ENCODE measurements at regions not wholly inside any gene's neighbourhood (a gene's known extent, or its start where the extent isn't known, plus 50 kb on each side); places are given as distances from the start of the nearest gene placed in this dataset.

DNA sequence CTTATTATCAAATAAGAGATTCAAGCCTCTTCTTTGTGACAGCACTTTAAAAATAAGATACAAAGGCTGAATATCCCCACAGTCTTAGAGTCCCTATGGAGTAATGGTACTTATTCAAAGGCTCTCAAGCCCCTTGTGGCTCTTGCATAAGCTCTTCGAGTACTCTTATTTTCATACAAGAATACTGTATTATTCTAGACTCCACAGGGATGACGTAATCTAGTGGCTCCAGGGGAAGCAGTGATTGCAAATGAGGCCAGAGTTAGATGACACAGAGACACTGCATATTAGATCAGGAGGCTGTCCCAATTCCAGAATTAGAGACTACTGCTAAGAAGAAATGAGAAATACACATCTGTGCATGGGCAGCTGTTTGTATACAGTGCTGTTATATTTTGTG lies 1195.9 kb upstream of the MAP3K7 start:
- Histone ChIP-seq H3K27me3 (ENCODE audit: low read depth, low read length) (no peaks in the 10 kb centered on the region), H3K4me1 (ENCODE audit: control insufficient read depth in 1 of 2, insufficient read depth in 2 of 2, low read length in 2 of 2) (no peaks in the 10 kb centered on the region)

GRCh38 chr6:91781946-91782345 lies 1195.1 kb upstream of the MAP3K7 start:
- no peaks in the 10 kb centered on the region for H3K9me3 ChIP-seq (ENCODE audit: control insufficient read depth in 1 of 2, low read length in 2 of 2)
- H3K36me3 ChIP-seq (ENCODE audit: control insufficient read depth in 1 of 2, insufficient read depth in 2 of 2, low read length in 2 of 2) = no peaks in the 10 kb centered on the region
- H3K27me3 ChIP-seq (ENCODE audit: low read depth, low read length) = no peaks in the 10 kb centered on the region
- no peak overlapping the region for H3K4me3 ChIP-seq (ENCODE audit: low read depth in 1 of 2, low read length in 2 of 2)
- H3K27ac ChIP-seq (ENCODE audit: low read length) = no peak overlapping the region
- no peaks in the 10 kb centered on the region for H3K4me1 ChIP-seq (ENCODE audit: control insufficient read depth in 1 of 2, insufficient read depth in 2 of 2, low read length in 2 of 2)

More for the DNA sequence above, 1195.9 kb upstream of the MAP3K7 start:
- Histone ChIP-seq H3K9me3 (ENCODE audit: control insufficient read depth in 1 of 2, low read length in 2 of 2) (no peaks in the 10 kb centered on the region), H3K27ac (ENCODE audit: low read length) (no peak overlapping the region), H3K36me3 (ENCODE audit: control insufficient read depth in 1 of 2, insufficient read depth in 2 of 2, low read length in 2 of 2) (no peaks in the 10 kb centered on the region), H3K4me3 (ENCODE audit: low read depth in 1 of 2, low read length in 2 of 2) (no peak overlapping the region)

DNA sequence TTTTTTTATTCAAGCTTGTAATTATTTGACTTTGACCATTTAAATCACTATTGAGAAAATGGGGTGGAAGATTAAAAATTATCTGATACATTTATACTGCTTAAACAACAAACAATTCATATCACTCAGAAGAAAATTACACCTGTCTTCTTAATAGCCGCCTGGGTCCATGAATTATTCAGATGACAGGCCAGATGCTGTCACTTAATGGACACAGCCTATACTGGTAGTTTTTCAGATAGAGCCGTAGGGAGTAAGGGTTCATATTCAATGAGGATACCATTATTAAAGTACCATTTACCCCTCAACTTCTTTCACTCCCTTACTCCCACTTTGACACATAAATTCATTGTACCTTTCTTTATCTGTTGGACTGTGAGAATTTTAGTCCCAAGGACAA lies 1193.4 kb upstream of the MAP3K7 start:
- H3K27me3 ChIP-seq (ENCODE audit: low read depth, low read length) = no peaks in the 10 kb centered on the region
- no peak overlapping the region for H3K27ac ChIP-seq (ENCODE audit: low read length)
- H3K9me3 ChIP-seq (ENCODE audit: control insufficient read depth in 1 of 2, low read length in 2 of 2) = peaks cover 0 to 11% of the 10 kb centered on the region in 2 donors
- H3K4me1 ChIP-seq (ENCODE audit: control insufficient read depth in 1 of 2, insufficient read depth in 2 of 2, low read length in 2 of 2) = no peaks in the 10 kb centered on the region
- H3K4me3 ChIP-seq (ENCODE audit: low read depth in 1 of 2, low read length in 2 of 2) = no peak overlapping the region
- no peaks in the 10 kb centered on the region for H3K36me3 ChIP-seq (ENCODE audit: control insufficient read depth in 1 of 2, insufficient read depth in 2 of 2, low read length in 2 of 2)

GRCh38 chr6:91761621-91762020 lies 1174.7 kb upstream of the MAP3K7 start:
- Histone ChIP-seq H3K4me3 (ENCODE audit: low read depth in 1 of 2, low read length in 2 of 2) (no peak overlapping the region), H3K27ac (ENCODE audit: low read length) (no peak overlapping the region), H3K36me3 (ENCODE audit: control insufficient read depth in 1 of 2, insufficient read depth in 2 of 2, low read length in 2 of 2) (no peaks in the 10 kb centered on the region), H3K9me3 (ENCODE audit: control insufficient read depth in 1 of 2, low read length in 2 of 2) (no peaks in the 10 kb centered on the region), H3K4me1 (ENCODE audit: control insufficient read depth in 1 of 2, insufficient read depth in 2 of 2, low read length in 2 of 2) (no peaks in the 10 kb centered on the region), H3K27me3 (ENCODE audit: low read depth, low read length) (no peaks in the 10 kb centered on the region)

GRCh38 chr6:91754691-91755090 lies 1167.8 kb upstream of the MAP3K7 start:
- Histone ChIP-seq H3K4me1 (ENCODE audit: control insufficient read depth in 1 of 2, insufficient read depth in 2 of 2, low read length in 2 of 2) (no peaks in the 10 kb centered on the region), H3K27ac (ENCODE audit: low read length) (no peak overlapping the region), H3K4me3 (ENCODE audit: low read depth in 1 of 2, low read length in 2 of 2) (no peak overlapping the region), H3K27me3 (ENCODE audit: low read depth, low read length) (no peaks in the 10 kb centered on the region), H3K9me3 (ENCODE audit: control insufficient read depth in 1 of 2, low read length in 2 of 2) (peaks cover 0 to 3% of the 10 kb centered on the region in 2 donors), H3K36me3 (ENCODE audit: control insufficient read depth in 1 of 2, insufficient read depth in 2 of 2, low read length in 2 of 2) (no peaks in the 10 kb centered on the region)

- H3K4me1 ChIP-seq (ENCODE audit: control insufficient read depth in 1 of 2, insufficient read depth in 2 of 2, low read length in 2 of 2) = no peaks in the 10 kb centered on the region
- H3K27me3 ChIP-seq (ENCODE audit: low read depth, low read length) = no peaks in the 10 kb centered on the region
- no peak overlapping the region for H3K27ac ChIP-seq (ENCODE audit: low read length)
- no peak overlapping the region for H3K4me3 ChIP-seq (ENCODE audit: low read depth in 1 of 2, low read length in 2 of 2)
- H3K36me3 ChIP-seq (ENCODE audit: control insufficient read depth in 1 of 2, insufficient read depth in 2 of 2, low read length in 2 of 2) = no peaks in the 10 kb centered on the region
- peaks cover 0 to 3% of the 10 kb centered on the region in 2 donors for H3K9me3 ChIP-seq (ENCODE audit: control insufficient read depth in 1 of 2, low read length in 2 of 2)
Observed at GRCh38 chr6:91751526-91751925, 1164.7 kb upstream of the MAP3K7 start.

- Histone ChIP-seq H3K27me3 (ENCODE audit: low read depth, low read length) (no peaks in the 10 kb centered on the region), H3K27ac (ENCODE audit: low read length) (no peak overlapping the region), H3K4me1 (ENCODE audit: control insufficient read depth in 1 of 2, insufficient read depth in 2 of 2, low read length in 2 of 2) (no peaks in the 10 kb centered on the region), H3K36me3 (ENCODE audit: control insufficient read depth in 1 of 2, insufficient read depth in 2 of 2, low read length in 2 of 2) (no peaks in the 10 kb centered on the region), H3K9me3 (ENCODE audit: control insufficient read depth in 1 of 2, low read length in 2 of 2) (no peaks in the 10 kb centered on the region), H3K4me3 (ENCODE audit: low read depth in 1 of 2, low read length in 2 of 2) (no peak overlapping the region)
Observed at GRCh38 chr6:91744566-91744965, 1157.7 kb upstream of the MAP3K7 start.

DNA sequence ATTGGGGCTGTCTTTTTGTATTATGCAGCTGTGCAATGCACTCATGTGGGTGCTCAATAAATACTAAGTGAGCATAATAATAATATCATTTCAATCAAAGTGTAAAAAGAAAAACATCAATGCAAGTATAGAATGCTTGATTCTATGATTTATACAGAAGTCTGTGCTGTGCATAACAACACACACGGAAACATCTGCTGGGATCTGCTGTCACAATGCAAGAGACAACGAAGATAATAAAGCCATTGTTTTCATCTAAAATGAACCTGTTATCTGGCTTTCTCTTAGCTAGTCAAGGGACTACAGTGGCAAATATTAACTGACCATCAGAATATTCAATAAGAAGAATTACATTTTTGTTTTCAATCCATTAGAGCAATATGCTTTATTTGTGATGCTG lies 1156.9 kb upstream of the MAP3K7 start:
- H3K9me3 ChIP-seq (ENCODE audit: control insufficient read depth in 1 of 2, low read length in 2 of 2) = no peaks in the 10 kb centered on the region
- no peak overlapping the region for H3K27ac ChIP-seq (ENCODE audit: low read length)
- no peaks in the 10 kb centered on the region for H3K4me1 ChIP-seq (ENCODE audit: control insufficient read depth in 1 of 2, insufficient read depth in 2 of 2, low read length in 2 of 2)
- H3K27me3 ChIP-seq (ENCODE audit: low read depth, low read length) = no peaks in the 10 kb centered on the region
- H3K36me3 ChIP-seq (ENCODE audit: control insufficient read depth in 1 of 2, insufficient read depth in 2 of 2, low read length in 2 of 2) = no peaks in the 10 kb centered on the region
- no peak overlapping the region for H3K4me3 ChIP-seq (ENCODE audit: low read depth in 1 of 2, low read length in 2 of 2)

- Histone ChIP-seq H3K9me3 (ENCODE audit: control insufficient read depth in 1 of 2, low read length in 2 of 2) (no peaks in the 10 kb centered on the region), H3K36me3 (ENCODE audit: control insufficient read depth in 1 of 2, insufficient read depth in 2 of 2, low read length in 2 of 2) (no peaks in the 10 kb centered on the region), H3K27ac (ENCODE audit: low read length) (no peak overlapping the region), H3K4me1 (ENCODE audit: control insufficient read depth in 1 of 2, insufficient read depth in 2 of 2, low read length in 2 of 2) (no peaks in the 10 kb centered on the region), H3K4me3 (ENCODE audit: low read depth in 1 of 2, low read length in 2 of 2) (no peak overlapping the region), H3K27me3 (ENCODE audit: low read depth, low read length) (no peaks in the 10 kb centered on the region)
Observed at GRCh38 chr6:91731939-91732338, 1145.1 kb upstream of the MAP3K7 start.

DNA sequence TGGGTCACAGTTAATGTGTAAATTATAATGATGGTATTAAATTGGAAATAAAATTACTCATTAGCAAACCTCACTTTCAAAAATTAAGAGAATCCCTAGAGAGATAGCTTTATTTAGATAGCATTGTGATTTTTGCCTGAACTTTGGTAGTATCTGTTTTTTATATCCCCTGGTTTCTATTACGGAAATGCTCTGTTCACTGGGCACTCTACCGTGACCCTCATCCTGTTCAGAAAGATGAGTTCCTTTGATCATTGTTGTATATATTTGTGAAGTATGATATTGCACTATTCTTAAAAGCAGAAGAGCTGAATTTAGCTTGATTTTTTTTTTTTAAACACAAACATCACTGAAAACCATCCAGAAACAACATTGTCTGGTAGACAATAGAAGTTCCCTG lies 1143.8 kb upstream of the MAP3K7 start:
- Histone ChIP-seq H3K27ac (ENCODE audit: low read length) (no peak overlapping the region), H3K36me3 (ENCODE audit: control insufficient read depth in 1 of 2, insufficient read depth in 2 of 2, low read length in 2 of 2) (no peaks in the 10 kb centered on the region), H3K27me3 (ENCODE audit: low read depth, low read length) (no peaks in the 10 kb centered on the region), H3K4me3 (ENCODE audit: low read depth in 1 of 2, low read length in 2 of 2) (no peak overlapping the region), H3K9me3 (ENCODE audit: control insufficient read depth in 1 of 2, low read length in 2 of 2) (no peaks in the 10 kb centered on the region), H3K4me1 (ENCODE audit: control insufficient read depth in 1 of 2, insufficient read depth in 2 of 2, low read length in 2 of 2) (no peaks in the 10 kb centered on the region)

DNA sequence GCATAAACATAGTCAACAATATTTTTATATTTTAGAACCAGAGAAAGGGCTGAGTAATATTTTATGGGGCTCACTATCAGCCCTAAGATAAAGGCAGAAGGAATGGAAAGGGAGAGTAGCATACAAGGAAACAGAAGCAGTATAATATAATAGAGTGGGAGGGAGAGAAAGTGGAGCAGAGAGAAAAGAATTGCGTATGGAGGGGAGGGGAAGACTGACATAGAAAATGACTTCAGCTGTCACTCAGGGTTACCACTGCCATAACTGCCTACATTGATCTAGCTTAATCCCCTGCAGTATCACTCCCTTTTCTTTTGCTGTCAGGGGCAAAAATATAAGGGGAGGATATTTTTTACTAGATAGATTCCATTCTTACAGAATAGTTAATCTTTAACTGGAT lies 1133.5 kb upstream of the MAP3K7 start:
- no peaks in the 10 kb centered on the region for H3K36me3 ChIP-seq (ENCODE audit: control insufficient read depth in 1 of 2, insufficient read depth in 2 of 2, low read length in 2 of 2)
- H3K4me3 ChIP-seq (ENCODE audit: low read depth in 1 of 2, low read length in 2 of 2) = no peak overlapping the region
- H3K27ac ChIP-seq (ENCODE audit: low read length) = no peak overlapping the region
- no peaks in the 10 kb centered on the region for H3K4me1 ChIP-seq (ENCODE audit: control insufficient read depth in 1 of 2, insufficient read depth in 2 of 2, low read length in 2 of 2)
- no peaks in the 10 kb centered on the region for H3K9me3 ChIP-seq (ENCODE audit: control insufficient read depth in 1 of 2, low read length in 2 of 2)
- no peaks in the 10 kb centered on the region for H3K27me3 ChIP-seq (ENCODE audit: low read depth, low read length)

DNA sequence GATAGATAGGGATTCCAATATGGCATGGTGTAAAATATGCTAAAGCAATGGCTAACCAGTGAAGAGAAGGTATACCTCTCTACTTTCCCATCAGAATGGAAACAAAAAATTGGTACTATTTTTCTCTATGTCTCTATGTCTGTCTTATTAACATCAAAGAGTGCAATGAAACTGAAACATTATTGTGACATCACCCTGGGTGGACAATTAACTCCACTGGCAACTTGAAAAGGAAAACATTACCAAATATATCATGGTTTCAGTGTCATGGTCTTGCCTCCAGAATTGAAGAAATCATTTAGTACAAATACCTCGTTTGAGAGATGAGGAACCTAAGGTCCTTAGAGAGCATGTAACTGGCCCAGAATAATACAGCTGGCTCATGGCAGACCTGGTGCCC lies 1132.5 kb upstream of the MAP3K7 start:
- H3K27me3 ChIP-seq (ENCODE audit: low read depth, low read length) = no peaks in the 10 kb centered on the region
- no peaks in the 10 kb centered on the region for H3K9me3 ChIP-seq (ENCODE audit: control insufficient read depth in 1 of 2, low read length in 2 of 2)
- no peak overlapping the region for H3K27ac ChIP-seq (ENCODE audit: low read length)
- no peak overlapping the region for H3K4me3 ChIP-seq (ENCODE audit: low read depth in 1 of 2, low read length in 2 of 2)
- no peaks in the 10 kb centered on the region for H3K36me3 ChIP-seq (ENCODE audit: control insufficient read depth in 1 of 2, insufficient read depth in 2 of 2, low read length in 2 of 2)
- H3K4me1 ChIP-seq (ENCODE audit: control insufficient read depth in 1 of 2, insufficient read depth in 2 of 2, low read length in 2 of 2) = no peaks in the 10 kb centered on the region

All from muscle layer of duodenum (tissue), 2 donors.